ENCODE measurements at regions not wholly inside any gene's neighbourhood (a gene's known extent, or its start where the extent isn't known, plus 50 kb on each side); places are given as distances from the start of the nearest gene placed in this dataset.

GRCh38 chr3:106707347-106707746 lies 669.9 kb upstream of the CCDC54 start:
- no peak overlapping the region for H3K4me3 ChIP-seq (ENCODE audit: low read length)
- no peak for DNase-seq (ENCODE audit: low read depth, low spot score)

DNA sequence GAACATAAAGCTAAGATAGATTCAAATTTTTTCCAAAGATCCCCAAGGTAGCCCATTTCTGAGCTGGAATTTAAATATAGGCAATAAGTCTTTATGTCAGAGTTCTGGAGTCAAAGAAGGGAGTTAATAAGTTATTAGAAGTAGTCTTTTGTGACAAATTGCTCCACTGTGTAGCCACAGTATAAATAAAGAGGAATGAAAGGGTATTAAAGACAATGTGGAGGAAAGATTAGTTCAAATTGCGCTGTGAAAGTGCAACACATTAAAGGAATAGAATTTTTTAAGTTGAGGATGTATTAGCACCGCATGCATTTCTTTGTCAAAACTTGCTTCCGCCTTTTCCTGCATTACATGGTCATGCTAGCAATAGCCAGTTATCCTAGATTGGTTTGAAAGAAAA lies 666.6 kb upstream of the CCDC54 start:
- no peak overlapping the region for H3K4me3 ChIP-seq (ENCODE audit: low read length)
- no peak for DNase-seq (ENCODE audit: low read depth, low spot score)

GRCh38 chr3:106711650-106712049 lies 665.6 kb upstream of the CCDC54 start:
- H3K4me3 ChIP-seq (ENCODE audit: low read length) = no peak overlapping the region
- peak; percentile 16 for DNase-seq (ENCODE audit: low read depth, low spot score)

DNA sequence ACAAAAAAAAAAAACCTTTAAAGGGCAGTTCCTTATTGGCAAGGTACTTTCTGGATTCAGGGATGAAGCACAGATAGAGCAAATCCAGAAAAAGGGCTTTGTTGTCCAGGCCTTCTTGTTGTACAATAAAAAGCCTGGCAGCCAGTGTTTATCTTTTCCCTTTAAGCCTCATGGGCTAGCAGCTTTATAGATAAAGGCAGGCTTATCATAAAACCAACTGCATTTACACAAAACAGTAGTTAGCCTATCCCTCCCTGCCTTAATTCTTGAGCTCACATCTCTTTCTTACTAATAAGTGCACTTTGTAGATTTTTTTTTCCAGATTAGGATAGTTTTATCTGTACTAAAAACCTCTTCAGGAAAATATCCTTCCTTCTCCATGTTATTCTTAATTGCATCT lies 662.8 kb upstream of the CCDC54 start:
- no peak overlapping the region for H3K4me3 ChIP-seq (ENCODE audit: low read length)
- no peak for DNase-seq (ENCODE audit: low read depth, low spot score)

DNA sequence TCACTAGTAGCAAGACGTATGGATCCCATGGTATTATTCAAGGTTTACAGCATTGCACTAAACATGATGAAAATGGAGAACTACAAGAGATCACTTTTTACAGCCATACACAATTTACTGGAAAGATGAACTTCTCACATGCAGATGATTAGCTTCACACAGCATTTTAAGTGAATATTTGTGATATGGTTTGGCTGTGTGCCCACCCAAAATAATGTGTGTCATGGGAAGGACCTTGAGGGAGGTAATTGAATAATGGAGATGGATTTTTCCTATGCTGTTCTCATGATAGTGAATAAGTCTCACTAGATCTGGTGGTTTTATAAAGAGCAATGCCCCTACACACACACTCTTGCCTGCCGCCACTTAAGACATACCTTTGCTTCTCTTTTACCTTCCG lies 662.0 kb upstream of the CCDC54 start:
- H3K4me3 ChIP-seq (ENCODE audit: low read length) = no peak overlapping the region
- DNase-seq (ENCODE audit: low read depth, low spot score) = no peak

DNA sequence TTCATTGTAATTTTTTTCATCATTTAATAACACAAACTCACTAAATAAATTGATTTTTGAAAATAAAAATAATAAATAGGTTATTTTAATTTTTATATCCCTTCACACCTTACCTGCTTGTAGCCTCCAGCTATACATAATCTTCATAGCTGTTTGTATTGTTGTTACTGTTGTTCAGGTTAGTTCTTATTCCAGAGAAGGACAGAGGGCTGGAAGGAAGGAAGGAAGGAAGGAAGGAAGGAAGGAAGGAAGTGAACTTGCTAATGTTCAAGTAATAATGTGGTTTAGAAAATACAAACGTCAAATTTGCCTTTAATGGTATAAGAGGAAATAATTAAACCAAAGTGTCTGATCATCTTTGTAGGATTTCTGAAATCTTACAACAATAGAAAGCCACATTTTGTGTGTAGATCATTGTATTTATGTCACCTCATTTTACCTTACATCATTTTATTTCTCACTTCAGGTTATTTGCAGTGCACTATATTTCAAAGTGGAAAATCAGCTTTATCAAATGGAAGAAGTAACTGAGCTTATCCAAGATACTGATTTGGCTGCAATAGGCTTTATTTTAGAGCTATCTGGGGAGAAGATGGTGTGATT lies 660.0 kb upstream of the CCDC54 start:
- H3K4me3 ChIP-seq (ENCODE audit: low read length) = no peak overlapping the region
- no peak for DNase-seq (ENCODE audit: low read depth, low spot score)

DNA sequence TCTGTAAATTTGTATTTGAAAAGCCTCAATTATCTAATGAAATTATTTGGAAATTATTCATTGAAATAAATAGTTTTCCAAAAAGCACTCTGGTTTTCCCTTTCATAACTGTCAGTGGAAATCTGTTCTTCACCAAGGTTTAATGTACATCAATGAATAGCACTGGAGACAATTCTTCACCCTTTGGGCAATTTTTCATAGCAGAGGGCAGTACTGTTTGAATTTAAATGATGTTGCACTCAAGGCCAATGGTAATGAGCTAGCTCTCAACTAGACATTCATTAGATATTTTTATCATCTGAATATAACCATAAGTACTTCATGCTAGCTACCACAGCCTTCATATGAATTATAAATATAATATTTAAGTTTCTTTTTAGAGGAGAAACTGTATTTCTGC lies 658.2 kb upstream of the CCDC54 start:
- no peak overlapping the region for H3K4me3 ChIP-seq (ENCODE audit: low read length)
- no peak for DNase-seq (ENCODE audit: low read depth, low spot score)

DNA sequence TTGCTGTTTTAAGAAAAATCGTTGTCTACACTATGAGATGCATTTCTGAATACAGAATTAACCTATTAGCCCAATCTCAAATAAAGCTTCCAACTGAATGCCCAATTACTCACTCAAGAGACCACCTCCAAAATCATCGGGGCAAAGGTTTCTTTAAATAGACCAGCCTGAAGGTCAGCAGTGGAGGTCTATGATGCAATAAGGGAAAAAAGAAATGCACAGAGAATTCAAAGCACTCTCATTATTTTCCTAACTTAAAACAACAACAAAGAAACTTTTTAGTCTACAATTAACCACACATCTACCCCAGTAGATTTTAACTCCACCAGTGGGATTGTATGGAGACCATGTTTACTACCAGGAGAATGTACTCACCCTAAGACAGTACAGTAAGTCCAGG lies 657.7 kb upstream of the CCDC54 start:
- no peak overlapping the region for H3K4me3 ChIP-seq (ENCODE audit: low read length)
- DNase-seq (ENCODE audit: low read depth, low spot score) = no peak

GRCh38 chr3:106720510-106720909 lies 656.7 kb upstream of the CCDC54 start:
- no peak overlapping the region for H3K4me3 ChIP-seq (ENCODE audit: low read length)
- DNase-seq (ENCODE audit: low read depth, low spot score) = no peak

- H3K4me3 ChIP-seq (ENCODE audit: low read length) = no peak overlapping the region
- DNase-seq (ENCODE audit: low read depth, low spot score) = no peak
Measured at GRCh38 chr3:106725566-106725965, 651.7 kb upstream of the CCDC54 start.

- no peak overlapping the region for H3K4me3 ChIP-seq (ENCODE audit: low read length)
- no peak for DNase-seq (ENCODE audit: low read depth, low spot score)
Measured at GRCh38 chr3:106728315-106729098, 648.7 kb upstream of the CCDC54 start.

- no peak for DNase-seq (ENCODE audit: low read depth, low spot score)
- no peak overlapping the region for H3K4me3 ChIP-seq (ENCODE audit: low read length)
Measured at GRCh38 chr3:106729481-106729880, 647.8 kb upstream of the CCDC54 start.

DNA sequence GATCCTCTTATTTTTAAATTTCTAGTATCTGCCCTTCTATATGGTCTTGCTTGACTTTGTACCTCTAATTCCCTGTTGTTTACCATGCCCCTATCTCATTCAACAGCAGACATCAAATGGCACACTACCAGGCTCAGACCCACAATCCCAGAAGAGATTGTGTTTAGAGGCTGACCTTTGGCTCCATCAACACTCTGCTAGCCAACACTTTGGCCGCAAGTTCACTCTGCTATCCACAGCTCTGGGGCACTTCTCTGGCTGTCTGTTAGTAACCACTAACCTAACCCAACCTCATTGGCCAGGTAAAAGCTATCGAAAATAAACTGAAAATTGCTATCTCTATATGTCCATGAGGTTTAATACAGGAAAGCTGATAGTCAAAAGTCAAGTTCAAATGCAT lies 646.0 kb upstream of the CCDC54 start:
- no peak overlapping the region for H3K4me3 ChIP-seq (ENCODE audit: low read length)
- DNase-seq (ENCODE audit: low read depth, low spot score) = no peak

- DNase-seq (ENCODE audit: low read depth, low spot score) = no peak
- H3K4me3 ChIP-seq (ENCODE audit: low read length) = no peak overlapping the region
Measured at GRCh38 chr3:106734712-106735111, 642.5 kb upstream of the CCDC54 start.

- no peak overlapping the region for H3K4me3 ChIP-seq (ENCODE audit: low read length)
- DNase-seq (ENCODE audit: low read depth, low spot score) = no peak
Measured at GRCh38 chr3:106737265-106737664, 640.0 kb upstream of the CCDC54 start.

DNA sequence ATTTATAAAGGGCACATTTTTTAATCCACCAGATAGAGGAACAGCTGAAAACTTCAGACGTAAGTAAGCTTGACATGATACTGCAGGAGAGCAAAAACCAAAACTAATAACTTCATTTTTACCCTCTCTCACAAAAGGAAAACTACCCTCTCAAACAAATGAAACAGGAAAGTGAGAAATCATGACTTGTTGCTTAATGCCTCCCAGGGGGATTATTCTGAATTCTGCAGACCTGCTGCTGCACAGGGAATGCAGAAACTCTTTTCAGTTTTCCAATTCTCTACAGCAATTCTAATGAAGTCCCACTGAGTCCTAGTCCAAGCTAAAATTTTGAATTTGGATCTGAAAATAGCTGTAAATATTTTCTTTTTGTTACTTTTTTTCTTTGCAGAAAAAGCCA lies 637.1 kb upstream of the CCDC54 start:
- no peak overlapping the region for H3K4me3 ChIP-seq (ENCODE audit: low read length)
- DNase-seq (ENCODE audit: low read depth, low spot score) = no peak

GRCh38 chr3:106745344-106746168 lies 631.7 kb upstream of the CCDC54 start:
- no peak overlapping the region for H3K4me3 ChIP-seq (ENCODE audit: low read length)
- no peak for DNase-seq (ENCODE audit: low read depth, low spot score)

DNA sequence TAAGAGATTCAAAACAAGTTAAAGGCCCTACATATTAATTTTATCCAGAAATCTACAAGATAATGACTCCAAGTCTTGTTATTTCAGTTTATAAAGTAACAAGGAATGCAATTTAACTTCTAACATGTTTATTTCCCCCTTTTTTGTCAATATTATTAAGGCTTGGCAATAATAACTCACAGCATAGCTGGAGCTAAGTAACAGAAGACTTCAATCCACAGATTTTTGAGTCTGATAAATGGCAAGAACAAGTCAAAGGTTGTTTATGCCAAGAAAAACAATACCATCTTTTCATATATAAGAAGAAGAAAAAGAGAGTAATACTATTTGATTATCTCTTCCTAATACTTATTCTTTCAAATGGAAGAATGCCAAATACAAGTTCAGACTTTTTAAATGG lies 631.0 kb upstream of the CCDC54 start:
- DNase-seq (ENCODE audit: low read depth, low spot score) = no peak
- no peak overlapping the region for H3K4me3 ChIP-seq (ENCODE audit: low read length)

DNA sequence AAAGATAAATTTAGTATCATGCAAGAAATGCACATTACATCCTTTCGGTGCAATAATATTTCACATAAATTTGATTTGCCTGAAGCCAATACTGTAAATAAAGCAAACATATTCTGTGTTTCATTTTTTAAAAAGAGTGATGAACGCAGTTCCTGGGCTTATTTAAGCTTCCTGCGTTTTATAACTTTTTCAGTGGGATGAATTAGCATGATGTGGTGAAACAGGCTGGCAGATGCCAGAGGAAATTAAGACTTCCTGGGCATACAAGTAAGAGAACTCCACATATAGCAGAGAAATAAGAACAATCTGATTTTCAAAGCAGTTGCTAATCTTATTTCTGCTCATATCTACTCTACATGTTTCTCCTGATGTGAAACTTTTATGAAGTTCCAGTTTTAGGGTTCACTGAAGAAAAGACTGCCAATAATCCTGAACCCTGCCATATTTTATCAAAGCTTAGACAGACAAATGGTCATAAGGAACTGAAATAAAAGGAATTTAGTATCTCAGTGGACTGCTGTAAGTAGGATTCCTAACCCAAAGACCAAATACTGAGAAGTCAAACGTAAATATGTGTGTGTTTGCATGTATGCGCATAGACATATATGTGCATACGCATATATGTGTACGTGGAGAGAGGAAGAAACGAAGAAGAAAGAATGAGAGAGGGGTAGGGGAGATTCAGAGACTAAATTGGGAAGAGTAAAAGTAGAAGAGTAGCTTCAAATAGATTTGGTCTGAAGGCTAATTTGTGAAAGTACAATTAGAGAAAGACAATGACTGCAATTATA lies 628.6 kb upstream of the CCDC54 start:
- DNase-seq (ENCODE audit: low read depth, low spot score) = no peak
- H3K4me3 ChIP-seq (ENCODE audit: low read length) = no peak overlapping the region

- DNase-seq (ENCODE audit: low read depth, low spot score) = no peak
- H3K4me3 ChIP-seq (ENCODE audit: low read length) = no peak overlapping the region
Measured at GRCh38 chr3:106750092-106750491, 627.1 kb upstream of the CCDC54 start.
